SK-N-SH (cell line): ENCODE measurements at regions not wholly inside any gene's neighbourhood (a gene's known extent, or its start where the extent isn't known, plus 50 kb on each side); places are given as distances from the start of the nearest gene placed in this dataset.

Experiments
- CTCF ChIA-PET: fragments of 300-600, 350-600 bp; formaldehyde crosslinking; extraction: SDS; loops from one replicate; lab custom pipeline; 2021; lab: Yijun Ruan, JAX
- POLR2A ChIA-PET: fragments of 350-600 bp; sonication (Branson Sonifier 250); formaldehyde crosslinking; extraction: SDS; loops from one replicate; lab custom pipeline; 2020; ENCODE audit warnings: antibody characterized with exemption, inconsistent platforms; lab: Yijun Ruan, JAX
- DNase-seq: peaks from one replicate; pipeline ENCODE4 v3.0.0; 2012
- H2AFZ ChIP-seq: fragments of 200-600 bp; sonication (generic); 2 replicates; pipeline ENCODE4 v1.8.1; 2016; ENCODE audit warnings: antibody characterized with exemption, mild to moderate bottlenecking, low read depth
- H3F3A ChIP-seq: fragments of 200-600 bp; sonication (generic); replicated peaks from 2 replicates; pipeline ENCODE3; 2016; ENCODE audit warnings: antibody characterized with exemption, mild to moderate bottlenecking; ENCODE audit not compliant: insufficient read depth
- H3K27ac ChIP-seq, 2 experiments: fragments of 200-500 bp in 1 of 2; fragments of 200-600 bp in 1 of 2; sonication (Bioruptor generic) in 1 of 2; sonication (generic), shearing (Covaris generic) in 1 of 2; 2 replicates each; pipeline versions ENCODE4 v1.5.1 to v1.6.1; 2014 to 2016; ENCODE audit warnings: low read depth in 2 of 2, inconsistent platforms in 1 of 2, low read length in 1 of 2, mild to moderate bottlenecking in 1 of 2, mixed read lengths in 1 of 2
- H3K27me3 ChIP-seq: fragments of 200-600 bp; sonication (generic), shearing (Covaris generic); 2 replicates; pipeline ENCODE4 v1.6.1; 2016; ENCODE audit warnings: mixed run types; ENCODE audit not compliant: insufficient read depth
- H3K36me3 ChIP-seq, 2 experiments: fragments of 200-500 bp in 1 of 2; fragments of 200-600 bp in 1 of 2; sonication (Bioruptor generic) in 1 of 2; sonication (generic) in 1 of 2; replicated peaks in 1 of 2; 2 replicates each; pipeline versions ENCODE3 to v1.5.1; 2014 to 2016; ENCODE audit warnings: low read length in 1 of 2, mild to moderate bottlenecking in 1 of 2; ENCODE audit not compliant: insufficient read depth in 2 of 2, control insufficient read depth in 1 of 2
- H3K4me1 ChIP-seq, 2 experiments: fragments of 200-500 bp in 1 of 2; fragments of 200-600 bp in 1 of 2; sonication (Bioruptor generic) in 1 of 2; sonication (generic), shearing (Covaris generic) in 1 of 2; 2 replicates each; pipeline versions ENCODE4 v1.5.1 to v1.6.1; 2014 to 2016; ENCODE audit warnings: low read depth in 1 of 2, low read length in 1 of 2, mixed run types in 1 of 2; ENCODE audit not compliant: insufficient read depth in 2 of 2, control insufficient read depth in 1 of 2
- H3K4me2 ChIP-seq: fragments of 200-600 bp; sonication (generic), shearing (Covaris generic); 2 replicates; pipeline ENCODE4 v1.6.1; 2017; ENCODE audit warnings: mixed run types
- H3K4me3 ChIP-seq, 2 experiments: fragments of 200-500 bp in 1 of 2; fragments of 200-600 bp in 1 of 2; sonication (Bioruptor generic) in 1 of 2; sonication (generic), shearing (Covaris generic) in 1 of 2; 2 replicates each; pipeline versions ENCODE4 v1.5.1 to v1.8.1; 2014 to 2016; ENCODE audit warnings: low read depth in 2 of 2, inconsistent platforms in 1 of 2, low read length in 1 of 2, mild to moderate bottlenecking in 1 of 2, mixed read lengths in 1 of 2, moderate library complexity in 1 of 2
- H3K79me2 ChIP-seq: fragments of 200-600 bp; sonication (generic); 2 replicates; pipeline ENCODE4 v1.8.1; 2017; ENCODE audit warnings: mild to moderate bottlenecking; ENCODE audit not compliant: insufficient read depth
- H3K9ac ChIP-seq: fragments of 200-600 bp; sonication (generic); 2 replicates; pipeline ENCODE4 v1.6.1; 2017; ENCODE audit warnings: mixed run types
- H3K9me2 ChIP-seq: fragments of 200-600 bp; sonication (generic); 2 replicates; pipeline ENCODE4 v1.6.1; 2017; ENCODE audit warnings: mixed run types
- H3K9me3 ChIP-seq: fragments of 200-600 bp; sonication (generic); 2 replicates; pipeline ENCODE4 v1.6.1; 2017; ENCODE audit warnings: mixed run types, mild to moderate bottlenecking, moderate library complexity
- H4K20me1 ChIP-seq: fragments of 200-600 bp; sonication (generic); 2 replicates; pipeline ENCODE4 v1.6.1; 2017; ENCODE audit warnings: mild to moderate bottlenecking, mixed run types; ENCODE audit not compliant: insufficient read depth
- ELF1 ChIP-seq: IDR thresholded peaks from 2 replicates; pipeline ENCODE4 v1.4.0; 2012
- EP300 ChIP-seq, 2 experiments: IDR thresholded peaks; 2 replicates each; pipeline versions ENCODE4 v1.4.0 to v1.6.1; 2012; ENCODE audit warnings: borderline replicate concordance in 1 of 2, low read depth in 1 of 2, low read length in 1 of 2
- FOSL2 ChIP-seq: IDR thresholded peaks from 2 replicates; pipeline ENCODE4 v1.4.0; 2012; ENCODE audit warnings: low read depth, mild to moderate bottlenecking, moderate library complexity, borderline replicate concordance
- FOXJ3 ChIP-seq: sonication (generic); formaldehyde crosslinking; IDR thresholded peaks from 2 replicates; pipeline ENCODE4 v1.5.1; 2020; ENCODE audit warnings: mild to moderate bottlenecking, missing genetic modification reagents
- FOXM1 ChIP-seq: IDR thresholded peaks from 2 replicates; pipeline ENCODE4 v1.4.0; 2012; ENCODE audit warnings: low read depth, mild to moderate bottlenecking
- GABPA ChIP-seq: IDR thresholded peaks from 2 replicates; pipeline ENCODE4 v1.4.0; 2012; ENCODE audit warnings: low read depth, mild to moderate bottlenecking
- JUND ChIP-seq: IDR thresholded peaks from 2 replicates; pipeline ENCODE4 v1.4.0; 2012
- POLR2AphosphoS5 ChIP-seq: IDR thresholded peaks from 2 replicates; pipeline ENCODE4 v1.6.1; 2012; ENCODE audit warnings: low read depth, low read length
- RAD21 ChIP-seq: IDR thresholded peaks from 2 replicates; pipeline ENCODE4 v1.6.1; 2012; ENCODE audit warnings: mild to moderate bottlenecking, low read length
- RCOR1 ChIP-seq: fragments of 150-350 bp; IDR thresholded peaks from 2 replicates; pipeline ENCODE4 v1.6.1; 2017; ENCODE audit warnings: antibody characterized with exemption, low read length
- RXRA ChIP-seq: IDR thresholded peaks from 2 replicates; pipeline ENCODE4 v1.4.0; 2012; ENCODE audit warnings: low read depth, mild to moderate bottlenecking, borderline replicate concordance
- TCF12 ChIP-seq: IDR thresholded peaks from 2 replicates; pipeline ENCODE4 v1.4.0; 2012
- TEAD4 ChIP-seq: IDR thresholded peaks from 2 replicates; pipeline ENCODE4 v1.4.0; 2012; ENCODE audit warnings: mild to moderate bottlenecking, borderline replicate concordance; ENCODE audit not compliant: insufficient read depth
- YY1 ChIP-seq: IDR thresholded peaks from 2 replicates; pipeline ENCODE4 v1.4.0; 2012; ENCODE audit warnings: low read depth, mild to moderate bottlenecking
- ZBTB33 ChIP-seq: IDR thresholded peaks from 2 replicates; pipeline ENCODE4 v1.4.0; 2012; ENCODE audit warnings: low read depth, borderline replicate concordance
- WGBS: methylation state at CpG from one replicate; pipeline ENCODE4 v1.1.6; 2017; ENCODE audit warnings: low lambda C conversion rate; 5-methylcytosine and 5-hydroxymethylcytosine counted together
- TF ChIP-seq, protein P1 (sequence below): fragments of 150-350 bp; IDR thresholded peaks from 2 replicates; pipeline ENCODE4 v1.6.1; 2017; ENCODE audit warnings: antibody characterized with exemption, low read length, low read depth, borderline replicate concordance
- TF ChIP-seq, protein P2 (sequence below): IDR thresholded peaks from 2 replicates; pipeline ENCODE4; 2012
- TF ChIP-seq, protein P3 (sequence below): fragments of 150-350 bp; IDR thresholded peaks from 2 replicates; pipeline ENCODE4 v1.6.1; 2016; ENCODE audit warnings: mild to moderate bottlenecking, low read depth, low read length

DNA sequence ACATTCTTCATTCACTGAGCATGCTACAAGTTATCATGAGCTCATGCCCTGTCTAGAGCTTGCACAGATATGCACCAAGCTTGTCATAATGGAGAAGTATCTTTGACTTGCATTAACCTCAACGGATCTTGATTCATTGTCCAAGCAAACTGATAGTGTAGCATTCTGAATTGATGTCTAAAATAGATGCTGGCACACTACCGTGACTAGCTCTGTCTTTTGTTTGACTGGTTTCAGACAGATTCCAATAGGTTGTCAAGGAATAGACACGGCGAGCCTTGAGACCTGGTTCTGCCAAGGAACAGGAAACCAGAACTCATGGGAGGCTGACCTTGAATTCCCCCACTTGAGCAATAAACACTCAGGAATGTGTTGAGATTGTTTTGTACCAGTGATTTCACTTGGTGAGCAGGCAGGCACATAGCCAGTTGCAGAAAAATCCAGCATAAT is 1153.1 kb upstream of the GJE1 start:
- no peaks in the 10 kb centered on the region for H4K20me1 ChIP-seq
- peak overlapping the region; percentile 73 for H2AFZ ChIP-seq
- peak overlapping the region in 1 of 2 experiments; percentile 12; a peak in 1 of 4 replicates for H3K4me3 ChIP-seq
- H3K9ac ChIP-seq = peak overlapping the region; percentile 49; the same call in 1 of the 2 replicates
- TF ChIP-seq, protein P1, sequence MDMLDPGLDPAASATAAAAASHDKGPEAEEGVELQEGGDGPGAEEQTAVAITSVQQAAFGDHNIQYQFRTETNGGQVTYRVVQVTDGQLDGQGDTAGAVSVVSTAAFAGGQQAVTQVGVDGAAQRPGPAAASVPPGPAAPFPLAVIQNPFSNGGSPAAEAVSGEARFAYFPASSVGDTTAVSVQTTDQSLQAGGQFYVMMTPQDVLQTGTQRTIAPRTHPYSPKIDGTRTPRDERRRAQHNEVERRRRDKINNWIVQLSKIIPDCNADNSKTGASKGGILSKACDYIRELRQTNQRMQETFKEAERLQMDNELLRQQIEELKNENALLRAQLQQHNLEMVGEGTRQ = no peak
- no peak for TF ChIP-seq GABPA
- TF ChIP-seq FOXJ3 (CRISPR knock-in tag) = no peak
- no peak for TF ChIP-seq JUND
- no peak for TF ChIP-seq ZBTB33
- TF ChIP-seq TCF12 = peak; percentile 50
- 0 out of 4 replicates have a peak, but pooled peaks of 1 of the 2 experiments have one; percentile 15 for TF ChIP-seq EP300 (IDR thresholded peaks at IDR 0.05; ENCODE audit: borderline replicate concordance in 1 of 2, low read depth in 1 of 2, low read length in 1 of 2)
- TF ChIP-seq RAD21 = no peak
- no peak for TF ChIP-seq RCOR1
- TF ChIP-seq RXRA = peak; percentile 29; the same call in 1 of the 2 replicates
- TF ChIP-seq, protein P2, sequence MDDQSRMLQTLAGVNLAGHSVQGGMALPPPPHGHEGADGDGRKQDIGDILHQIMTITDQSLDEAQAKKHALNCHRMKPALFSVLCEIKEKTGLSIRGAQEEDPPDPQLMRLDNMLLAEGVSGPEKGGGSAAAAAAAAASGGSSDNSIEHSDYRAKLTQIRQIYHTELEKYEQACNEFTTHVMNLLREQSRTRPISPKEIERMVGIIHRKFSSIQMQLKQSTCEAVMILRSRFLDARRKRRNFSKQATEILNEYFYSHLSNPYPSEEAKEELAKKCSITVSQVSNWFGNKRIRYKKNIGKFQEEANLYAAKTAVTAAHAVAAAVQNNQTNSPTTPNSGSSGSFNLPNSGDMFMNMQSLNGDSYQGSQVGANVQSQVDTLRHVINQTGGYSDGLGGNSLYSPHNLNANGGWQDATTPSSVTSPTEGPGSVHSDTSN = peak; percentile 54
- no peaks in the 10 kb centered on the region; a peak in 2 of 4 replicates for H3K4me1 ChIP-seq
- peak overlapping the region; percentile 68 to 91 for H3K27ac ChIP-seq
- POLR2A ChIA-PET = no interaction called here
- WGBS = 12% methylated on average over 4 of the region's 4 CpGs
- no peaks in the 10 kb centered on the region for H3K9me2 ChIP-seq
- no peaks in the 10 kb centered on the region; the same call in 1 of the 2 replicates for H3K9me3 ChIP-seq
- H3F3A ChIP-seq = peaks cover 17% of the 10 kb centered on the region
- no peaks in the 10 kb centered on the region for H3K79me2 ChIP-seq
- H3K27me3 ChIP-seq = no peaks in the 10 kb centered on the region
- no peak for DNase-seq
- peak overlapping the region; percentile 62; the same call in 1 of the 2 replicates for H3K4me2 ChIP-seq
- no peaks in the 10 kb centered on the region for H3K36me3 ChIP-seq
- CTCF ChIA-PET = no interaction called here

DNA sequence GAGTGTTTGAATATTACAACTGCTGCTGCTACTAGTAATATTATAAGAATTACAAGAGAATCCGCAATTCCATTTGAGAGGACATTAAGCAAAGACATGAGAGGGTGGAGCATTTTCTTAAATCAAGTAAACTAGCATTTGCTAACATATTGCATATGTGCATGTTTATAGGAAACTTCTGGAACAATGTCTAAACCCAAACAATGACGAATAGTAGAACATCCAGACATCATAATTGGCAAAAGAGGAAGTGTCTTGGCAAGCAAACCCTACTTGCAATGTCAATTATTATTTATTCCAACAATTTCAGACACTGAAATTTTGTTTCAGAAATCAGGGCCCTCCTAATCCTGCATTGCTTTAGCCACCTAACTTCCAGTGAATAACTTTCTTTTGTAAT is 1155.3 kb upstream of the GJE1 start:
- CTCF ChIA-PET = no interaction called here
- H3K79me2 ChIP-seq = no peaks in the 10 kb centered on the region
- TF ChIP-seq, protein P3, sequence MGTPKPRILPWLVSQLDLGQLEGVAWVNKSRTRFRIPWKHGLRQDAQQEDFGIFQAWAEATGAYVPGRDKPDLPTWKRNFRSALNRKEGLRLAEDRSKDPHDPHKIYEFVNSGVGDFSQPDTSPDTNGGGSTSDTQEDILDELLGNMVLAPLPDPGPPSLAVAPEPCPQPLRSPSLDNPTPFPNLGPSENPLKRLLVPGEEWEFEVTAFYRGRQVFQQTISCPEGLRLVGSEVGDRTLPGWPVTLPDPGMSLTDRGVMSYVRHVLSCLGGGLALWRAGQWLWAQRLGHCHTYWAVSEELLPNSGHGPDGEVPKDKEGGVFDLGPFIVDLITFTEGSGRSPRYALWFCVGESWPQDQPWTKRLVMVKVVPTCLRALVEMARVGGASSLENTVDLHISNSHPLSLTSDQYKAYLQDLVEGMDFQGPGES = no peak
- TF ChIP-seq ELF1 (no peak), FOXM1 (no peak), EP300 (IDR thresholded peaks at IDR 0.05; ENCODE audit: borderline replicate concordance in 1 of 2, low read depth in 1 of 2, low read length in 1 of 2) (no peak), TEAD4 (no peak), FOSL2 (no peak), YY1 (no peak), ZBTB33 (no peak), POLR2AphosphoS5 (no peak), RXRA (no peak)
- TF ChIP-seq, all 33 proteins: peak for 0
- H3K27me3 ChIP-seq = no peaks in the 10 kb centered on the region
- DNase-seq = no peak
- H3K9me2 ChIP-seq = no peaks in the 10 kb centered on the region
- H3K4me2 ChIP-seq = no peak overlapping the region
- H2AFZ ChIP-seq = no peak overlapping the region
- no peaks in the 10 kb centered on the region for H4K20me1 ChIP-seq
- no peaks in the 10 kb centered on the region; the same call in 1 of the 2 replicates for H3K9me3 ChIP-seq
- peaks cover 17% of the 10 kb centered on the region for H3F3A ChIP-seq
- H3K36me3 ChIP-seq = no peaks in the 10 kb centered on the region
- H3K4me1 ChIP-seq = no peaks in the 10 kb centered on the region; a peak in 2 of 4 replicates
- peak overlapping the region in 1 of 2 experiments; percentile 83; a peak in 1 of 4 replicates for H3K27ac ChIP-seq
- H3K4me3 ChIP-seq = no peak overlapping the region
- WGBS = 31% methylated on average over 2 of the region's 2 CpGs
- no peak overlapping the region for H3K9ac ChIP-seq
- POLR2A ChIA-PET = no interaction called here
